NOMO-1 (cell line): ENCODE measurements at regions not wholly inside any gene's neighbourhood (a gene's known extent, or its start where the extent isn't known, plus 50 kb on each side); places are given as distances from the start of the nearest gene placed in this dataset.
"Not testable (repeated sequence)": the region's sequence is repeated elsewhere in the genome, so short reads cannot be mapped to it uniquely, and the experiment has no call there.

ENCODE experiments used
- DNase-seq, 2 experiments: peaks; one replicate each; lab custom pipeline; 2025; ENCODE audit not compliant: unreplicated experiment in 2 of 2; lab: John Stamatoyannopoulos, UW

DNA sequence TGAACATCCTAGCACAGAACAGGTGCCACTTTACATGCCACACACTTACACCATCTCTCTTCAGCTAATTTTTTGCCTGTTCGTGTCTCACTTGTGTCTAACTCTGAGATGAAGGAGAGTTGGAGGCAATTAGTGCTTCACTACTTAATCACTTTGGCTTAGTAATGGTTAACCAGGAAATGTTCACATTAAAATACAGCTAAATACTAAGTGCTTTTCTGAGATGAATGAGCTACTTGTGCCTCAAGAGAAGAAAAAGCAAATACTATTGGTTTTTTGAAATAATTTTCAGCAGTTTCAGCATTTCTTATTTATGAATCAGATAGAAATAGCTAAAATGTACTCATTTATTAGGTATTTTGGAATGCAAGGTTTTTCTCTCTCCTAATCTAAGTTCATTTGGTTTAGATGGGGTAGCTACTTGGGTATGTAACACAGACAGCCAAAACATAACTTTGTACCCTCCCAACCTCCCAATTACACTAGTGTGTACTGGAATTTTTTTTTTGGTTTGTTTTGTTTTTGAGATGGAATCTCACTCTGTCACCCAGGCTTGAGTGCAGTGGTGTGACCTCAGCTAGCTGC lies 1474.1 kb upstream of the SEL1L start:
- no peak for DNase-seq

GRCh38 chr14:83017296-83017695 lies 1483.6 kb upstream of the SEL1L start:
- DNase-seq, result no peak

DNA sequence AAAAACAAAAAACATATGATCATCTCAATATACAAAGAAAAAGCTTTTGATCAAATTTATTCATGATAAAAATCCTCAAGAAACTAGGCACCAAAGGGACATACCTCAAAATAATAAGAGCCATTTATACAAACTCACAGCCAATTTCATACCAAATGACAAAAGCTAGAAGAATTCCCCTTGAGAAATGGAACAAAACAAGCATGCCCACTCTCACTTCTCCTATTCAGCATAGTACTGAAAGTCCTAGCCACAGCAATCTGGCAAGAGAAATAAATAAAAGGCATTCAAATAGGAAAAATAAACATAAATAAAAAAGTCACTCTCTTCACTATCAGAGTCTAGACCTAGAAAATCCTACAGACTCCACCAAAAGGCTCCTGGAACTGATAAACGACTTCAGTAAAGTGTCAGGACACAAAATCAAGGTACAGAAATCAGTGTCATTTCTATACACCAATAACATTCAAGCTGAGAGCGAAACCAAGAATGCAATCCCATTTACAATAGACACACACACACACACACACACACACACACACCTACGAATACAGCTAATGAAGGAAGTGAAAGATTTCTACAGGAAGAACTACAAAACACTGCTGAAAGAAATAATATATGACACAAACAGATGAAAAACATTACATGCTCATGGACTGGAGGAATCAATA lies 1486.2 kb upstream of the SEL1L start:
- peak in 1 of 2 experiments; percentile 2 for DNase-seq

- no peak for DNase-seq
Observed at GRCh38 chr14:83021323-83021722, 1487.7 kb upstream of the SEL1L start.

DNA sequence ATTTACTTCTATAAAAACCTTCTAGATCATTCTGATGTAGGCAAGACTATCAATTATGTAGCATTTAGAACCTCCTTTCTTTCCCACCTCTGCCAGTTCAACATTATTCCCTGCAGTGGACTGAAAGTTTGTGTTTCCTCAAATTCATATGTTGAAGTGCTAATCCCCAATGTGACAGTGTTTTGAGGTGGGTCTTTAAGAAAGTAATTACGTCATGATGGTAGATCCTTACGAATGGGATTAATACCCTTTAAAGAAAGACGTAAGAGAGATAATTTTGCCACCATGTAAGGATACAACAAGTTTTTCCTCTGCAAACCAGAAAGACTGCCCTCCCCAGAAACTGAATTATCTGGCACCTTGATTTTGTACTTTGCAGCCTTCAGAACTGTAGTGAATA lies 1489.7 kb upstream of the SEL1L start:
- DNase-seq, result no peak

DNA sequence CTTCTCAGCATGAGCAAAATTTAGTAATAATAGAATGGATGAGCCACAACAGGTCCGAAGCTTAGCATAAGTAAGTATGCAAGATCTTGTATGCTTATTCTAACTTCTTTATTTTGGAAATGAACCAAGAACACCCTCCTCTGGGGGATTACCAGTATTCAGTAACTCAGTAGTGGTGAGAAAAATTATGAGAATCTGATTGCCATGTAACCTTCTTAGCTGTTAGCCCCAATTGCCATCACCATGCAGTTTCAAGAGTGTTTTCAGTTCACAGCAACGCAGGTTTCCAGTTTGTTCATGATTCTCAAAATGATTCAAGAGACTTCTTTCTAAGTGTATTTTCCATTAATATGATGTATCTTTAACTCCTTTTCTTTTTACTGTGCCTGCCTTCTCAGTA lies 1507.6 kb upstream of the SEL1L start:
- DNase-seq, result no peak

DNA sequence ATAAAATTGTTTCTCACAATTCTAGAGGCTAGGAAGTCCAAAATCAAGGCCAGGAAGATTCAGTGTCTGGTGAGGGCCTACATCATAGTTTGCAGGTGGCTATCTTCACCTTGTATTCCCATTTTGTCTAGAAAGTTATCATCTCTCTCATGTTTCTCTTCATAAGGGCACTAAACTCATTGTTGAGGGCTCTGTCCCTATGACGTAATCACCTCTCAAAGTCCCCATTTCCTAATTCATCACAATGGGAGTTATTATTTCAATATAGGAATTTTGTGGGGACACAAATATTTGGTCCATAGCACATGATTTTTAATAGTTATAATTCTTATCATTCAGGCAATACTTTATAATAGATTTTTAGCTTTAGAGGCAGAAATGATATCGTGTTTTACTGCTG lies 1509.2 kb upstream of the SEL1L start:
- DNase-seq, result no peak

GRCh38 chr14:83044001-83044400 lies 1510.3 kb upstream of the SEL1L start:
- no peak for DNase-seq

GRCh38 chr14:83047059-83047830 lies 1513.6 kb upstream of the SEL1L start:
- DNase-seq, result no peak

DNA sequence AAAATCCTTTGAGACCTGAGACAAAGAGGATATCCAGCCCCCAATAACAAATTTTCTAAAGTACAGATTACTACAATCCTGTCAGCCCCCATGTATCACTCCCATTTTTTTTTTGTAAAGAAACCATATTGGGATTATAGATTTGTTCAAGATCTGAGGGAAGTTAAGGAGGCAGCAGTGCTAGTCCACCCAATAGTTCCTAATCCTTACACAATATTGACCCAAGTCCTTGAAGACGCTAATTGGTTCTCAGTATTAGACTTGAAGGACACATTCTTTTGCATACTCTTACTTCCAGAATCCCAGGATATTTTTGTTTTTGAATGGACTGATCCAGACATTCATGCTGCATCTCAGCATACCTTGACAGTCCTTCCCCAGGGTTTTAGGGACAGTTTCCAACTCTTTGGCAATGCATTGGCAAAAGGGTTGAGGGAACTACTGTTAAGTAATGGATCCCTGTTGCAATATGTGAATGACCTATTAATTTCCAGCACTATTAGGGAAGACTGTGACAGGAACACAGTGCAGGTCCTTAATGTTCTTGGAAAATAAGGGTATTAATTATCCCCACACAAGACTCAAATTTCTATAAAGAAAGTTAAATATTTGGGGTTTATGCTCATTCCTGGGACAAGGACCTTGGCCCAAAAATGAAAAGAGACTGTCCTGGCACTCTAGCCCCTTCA lies 1519.5 kb upstream of the SEL1L start:
- DNase-seq, result no peak

DNA sequence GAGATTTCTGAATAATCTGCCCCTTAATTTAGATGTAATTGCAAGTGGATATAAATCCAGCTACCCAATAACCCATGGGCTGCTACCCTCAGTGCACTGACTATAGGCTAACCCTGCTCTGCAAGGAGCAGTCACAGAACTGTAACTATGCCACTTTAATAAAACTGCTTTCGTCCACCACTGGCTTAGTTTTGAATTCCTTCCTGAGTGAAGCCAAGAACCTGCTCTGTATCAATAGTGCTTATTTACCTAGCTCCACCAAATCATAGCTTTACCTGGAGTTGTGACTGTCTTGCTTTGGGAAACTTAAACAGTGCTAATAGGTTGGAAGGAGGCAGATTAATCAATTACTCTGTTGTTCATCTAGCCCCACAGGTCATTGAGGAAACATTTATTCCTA lies 1524.4 kb upstream of the SEL1L start:
- no peak for DNase-seq

- peak; percentile 7 to 54 for DNase-seq
Observed at GRCh38 chr14:83071888-83072501, 1538.3 kb upstream of the SEL1L start.

GRCh38 chr14:83085136-83085535 lies 1551.5 kb upstream of the SEL1L start:
- peak; percentile 18 to 30 for DNase-seq

- DNase-seq, result no peak
Observed at GRCh38 chr14:83085725-83086124, 1552.1 kb upstream of the SEL1L start.

GRCh38 chr14:83091991-83092956 lies 1558.6 kb upstream of the SEL1L start:
- not testable (repeated sequence) for DNase-seq

- DNase-seq, result no peak
Observed at GRCh38 chr14:83096092-83096491, 1562.4 kb upstream of the SEL1L start.

GRCh38 chr14:83101846-83102245 lies 1568.2 kb upstream of the SEL1L start:
- DNase-seq, result no peak

DNA sequence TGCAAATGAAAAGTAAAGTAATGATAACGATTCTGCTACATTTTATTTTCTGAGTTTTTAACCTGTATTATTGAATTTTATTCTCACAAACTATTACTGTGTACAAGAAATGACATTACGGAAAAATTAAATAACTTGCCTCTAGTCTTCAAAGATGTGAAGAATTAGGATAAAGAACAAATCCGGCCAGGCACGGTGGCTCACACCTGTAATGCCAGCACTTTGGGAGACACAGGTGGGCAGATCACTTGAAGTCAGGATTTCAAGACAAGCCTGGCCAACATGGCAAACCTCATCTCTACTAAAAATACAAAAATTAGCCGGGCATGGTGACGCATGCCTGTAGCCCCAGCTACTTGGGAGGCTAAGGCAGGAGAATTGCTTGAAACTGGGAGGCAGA lies 1584.4 kb upstream of the SEL1L start:
- DNase-seq, result no peak

- DNase-seq, result no peak
Observed at GRCh38 chr14:83120187-83120586, 1586.5 kb upstream of the SEL1L start.

DNA sequence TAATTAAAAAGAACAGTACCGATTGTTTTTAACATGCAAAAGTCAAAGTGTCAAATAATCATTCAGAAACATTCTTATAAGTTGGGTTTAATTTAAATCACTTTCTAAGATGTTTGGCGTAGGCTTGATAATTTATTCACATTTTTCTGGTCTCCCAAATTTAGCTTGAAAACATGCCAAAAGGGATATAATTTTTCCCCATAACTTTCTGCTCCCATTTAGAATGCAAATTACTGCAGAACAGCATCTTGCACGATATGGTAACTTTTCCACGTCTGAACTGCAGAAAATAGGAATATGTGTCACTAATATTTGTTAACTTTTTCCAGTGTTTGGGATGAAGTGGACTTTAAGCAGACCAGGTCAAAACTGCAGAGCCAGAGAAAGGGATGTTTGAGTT lies 1592.4 kb upstream of the SEL1L start:
- DNase-seq, result no peak
